ENCODE measurements at regions not wholly inside any gene's neighbourhood (a gene's known extent, or its start where the extent isn't known, plus 50 kb on each side); places are given as distances from the start of the nearest gene placed in this dataset.

DNA sequence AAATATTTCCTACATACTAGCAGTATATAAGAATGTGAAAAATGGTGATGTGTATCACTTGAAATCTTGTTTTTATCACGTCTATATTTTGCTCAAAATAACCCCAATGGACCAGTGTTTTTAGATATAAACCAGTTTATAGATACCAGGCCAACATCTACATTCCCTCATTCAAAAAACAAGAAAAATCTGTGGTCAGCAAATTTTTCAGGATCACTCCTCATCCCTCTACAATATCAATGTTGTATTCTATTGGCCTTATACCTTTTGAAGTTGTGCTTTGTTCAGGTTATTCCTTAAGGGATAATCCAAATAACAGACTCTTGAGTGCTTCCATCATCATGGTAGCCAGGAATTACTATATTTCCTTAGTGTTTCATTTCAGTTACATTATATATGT, 332.9 kb upstream of the ARRDC4 start:
- TF ChIP-seq, protein P1, sequence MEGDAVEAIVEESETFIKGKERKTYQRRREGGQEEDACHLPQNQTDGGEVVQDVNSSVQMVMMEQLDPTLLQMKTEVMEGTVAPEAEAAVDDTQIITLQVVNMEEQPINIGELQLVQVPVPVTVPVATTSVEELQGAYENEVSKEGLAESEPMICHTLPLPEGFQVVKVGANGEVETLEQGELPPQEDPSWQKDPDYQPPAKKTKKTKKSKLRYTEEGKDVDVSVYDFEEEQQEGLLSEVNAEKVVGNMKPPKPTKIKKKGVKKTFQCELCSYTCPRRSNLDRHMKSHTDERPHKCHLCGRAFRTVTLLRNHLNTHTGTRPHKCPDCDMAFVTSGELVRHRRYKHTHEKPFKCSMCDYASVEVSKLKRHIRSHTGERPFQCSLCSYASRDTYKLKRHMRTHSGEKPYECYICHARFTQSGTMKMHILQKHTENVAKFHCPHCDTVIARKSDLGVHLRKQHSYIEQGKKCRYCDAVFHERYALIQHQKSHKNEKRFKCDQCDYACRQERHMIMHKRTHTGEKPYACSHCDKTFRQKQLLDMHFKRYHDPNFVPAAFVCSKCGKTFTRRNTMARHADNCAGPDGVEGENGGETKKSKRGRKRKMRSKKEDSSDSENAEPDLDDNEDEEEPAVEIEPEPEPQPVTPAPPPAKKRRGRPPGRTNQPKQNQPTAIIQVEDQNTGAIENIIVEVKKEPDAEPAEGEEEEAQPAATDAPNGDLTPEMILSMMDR (conservative IDR thresholded peaks at IDR 0.05; ENCODE audit: low read depth, low read length): no peak
- no peak overlapping the region for H3K4me3 ChIP-seq (ENCODE audit: low read depth, low read length)
- no peak for DNase-seq (ENCODE audit: low read depth)

GRCh38 chr15:97645758-97646157, 314.7 kb upstream of the ARRDC4 start:
- TF ChIP-seq, protein P1 (conservative IDR thresholded peaks at IDR 0.05; ENCODE audit: low read depth, low read length): no peak
- no peak for DNase-seq (ENCODE audit: low read depth)
- H3K4me3 ChIP-seq (ENCODE audit: low read depth, low read length): no peak overlapping the region

GRCh38 chr15:97648728-97649127, 311.8 kb upstream of the ARRDC4 start:
- TF ChIP-seq, protein P1 (conservative IDR thresholded peaks at IDR 0.05; ENCODE audit: low read depth, low read length): no peak
- no peak for DNase-seq (ENCODE audit: low read depth)

GRCh38 chr15:97652041-97652440, 308.5 kb upstream of the ARRDC4 start:
- no peak for DNase-seq (ENCODE audit: low read depth)
- no peak overlapping the region for H3K4me3 ChIP-seq (ENCODE audit: low read depth, low read length)
- TF ChIP-seq, protein P1 (conservative IDR thresholded peaks at IDR 0.05; ENCODE audit: low read depth, low read length): no peak

More at GRCh38 chr15:97648728-97649127, 311.8 kb upstream of the ARRDC4 start:
- no peak overlapping the region for H3K4me3 ChIP-seq (ENCODE audit: low read depth, low read length)

- no peak overlapping the region for H3K4me3 ChIP-seq (ENCODE audit: low read depth, low read length)
- TF ChIP-seq, protein P1 (conservative IDR thresholded peaks at IDR 0.05; ENCODE audit: low read depth, low read length): no peak
- no peak for DNase-seq (ENCODE audit: low read depth)
These were observed 307.8 kb upstream of the ARRDC4 start for GRCh38 chr15:97652700-97653167.

GRCh38 chr15:97653896-97654295, 306.6 kb upstream of the ARRDC4 start:
- H3K4me3 ChIP-seq (ENCODE audit: low read depth, low read length): no peak overlapping the region
- DNase-seq (ENCODE audit: low read depth): no peak
- TF ChIP-seq, protein P1 (conservative IDR thresholded peaks at IDR 0.05; ENCODE audit: low read depth, low read length): no peak

DNA sequence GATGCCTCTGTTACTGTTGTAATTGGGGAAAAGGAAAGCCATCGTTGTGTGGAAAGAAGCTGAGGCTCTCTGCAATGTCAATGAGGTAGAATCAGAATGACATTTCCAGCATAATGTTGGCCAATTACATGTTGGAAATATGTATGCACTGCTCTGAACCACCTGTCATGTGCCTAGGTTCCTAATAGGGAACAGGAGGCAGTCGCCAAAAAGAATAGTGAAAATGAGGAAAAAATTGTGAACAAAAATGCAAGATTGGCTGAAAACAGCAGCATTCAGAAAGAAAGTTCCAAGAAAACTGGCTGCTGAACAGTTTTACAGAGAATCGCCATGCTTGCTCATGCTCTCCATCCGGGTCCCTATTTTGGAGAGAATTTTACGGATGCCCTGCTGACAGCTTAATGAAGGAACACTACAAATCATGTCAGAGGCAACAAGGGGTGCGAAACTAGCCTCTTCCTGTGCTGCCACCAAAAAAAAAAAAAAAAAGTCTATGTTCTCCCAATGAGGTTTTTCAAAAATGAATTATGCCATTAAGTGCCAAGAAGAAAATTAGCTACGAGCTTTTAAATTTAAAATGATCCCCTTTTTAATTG, 305.9 kb upstream of the ARRDC4 start:
- no peak overlapping the region for H3K4me3 ChIP-seq (ENCODE audit: low read depth, low read length)
- DNase-seq (ENCODE audit: low read depth): no peak
- TF ChIP-seq, protein P1 (conservative IDR thresholded peaks at IDR 0.05; ENCODE audit: low read depth, low read length): no peak
